Progenitor cell of endocrine pancreas (in vitro differentiated cells): ENCODE measurements at regions not wholly inside any gene's neighbourhood (a gene's known extent, or its start where the extent isn't known, plus 50 kb on each side); places are given as distances from the start of the nearest gene placed in this dataset.
A peak's percentile ranks its signal among the peaks of the same experiment; 100 is the strongest.

ENCODE experiments used
- DNase-seq: peaks from one replicate; pipeline ENCODE4 v3.0.0; 2021; ENCODE audit warnings: low spot score; ENCODE audit not compliant: unreplicated experiment
- H3K27ac Mint-ChIP-seq: 2 replicates; pipeline ENCODE4 v1.8.0; 2021; ENCODE audit warnings: mild to moderate bottlenecking, moderate library complexity, mixed read lengths
- H3K27me3 Mint-ChIP-seq: 2 replicates; pipeline ENCODE4 v1.8.0; 2021; ENCODE audit warnings: mixed read lengths
- H3K36me3 Mint-ChIP-seq: 2 replicates; pipeline ENCODE4 v1.8.0; 2022; ENCODE audit warnings: mixed read lengths; ENCODE audit not compliant: insufficient read depth
- H3K4me1 Mint-ChIP-seq: 2 replicates; pipeline ENCODE4 v1.8.0; 2021; ENCODE audit warnings: low read depth, mixed read lengths
- H3K4me3 Mint-ChIP-seq: 2 replicates; pipeline ENCODE4 v1.8.0; 2021; ENCODE audit warnings: low read depth, mild to moderate bottlenecking, moderate library complexity, mixed read lengths
- H3K9me3 Mint-ChIP-seq: 2 replicates; pipeline ENCODE4 v1.8.0; 2021; ENCODE audit warnings: low read depth, mixed read lengths
- CTCF ChIP-seq: fragments of 200-600 bp; sonication (generic); IDR thresholded peaks from one replicate; pipeline ENCODE4 v1.5.0; 2021; ENCODE audit warnings: antibody characterized with exemption, mild to moderate bottlenecking; ENCODE audit not compliant: unreplicated experiment

DNA sequence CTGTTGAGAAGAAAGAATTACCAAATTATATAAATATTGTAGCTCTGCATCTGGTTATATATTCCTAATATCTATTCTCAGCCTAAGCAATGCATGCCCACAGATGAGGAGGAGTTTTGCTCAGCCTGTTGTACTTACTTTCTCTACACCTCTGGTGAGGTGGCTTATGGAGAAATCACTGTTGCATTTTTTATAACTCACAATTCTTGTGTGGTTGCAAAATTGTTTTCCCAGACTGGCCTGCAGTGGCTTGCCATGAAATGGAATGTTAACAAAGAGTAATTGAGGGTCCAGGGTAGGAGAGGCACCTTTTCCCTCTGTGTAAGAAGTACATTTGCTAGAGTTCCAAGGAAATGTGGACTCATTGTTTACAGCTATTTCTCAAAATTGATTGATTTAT, 202.0 kb upstream of the SEMA3E start:
- Mint-ChIP-seq H3K36me3 (no peaks in the 10 kb centered on the region), H3K4me1 (peaks cover 22% of the 10 kb centered on the region), H3K27ac (no peak overlapping the region), H3K9me3 (no peaks in the 10 kb centered on the region), H3K4me3 (no peak overlapping the region), H3K27me3 (no peaks in the 10 kb centered on the region)
- DNase-seq: no peak
- no peak for TF ChIP-seq CTCF

DNA sequence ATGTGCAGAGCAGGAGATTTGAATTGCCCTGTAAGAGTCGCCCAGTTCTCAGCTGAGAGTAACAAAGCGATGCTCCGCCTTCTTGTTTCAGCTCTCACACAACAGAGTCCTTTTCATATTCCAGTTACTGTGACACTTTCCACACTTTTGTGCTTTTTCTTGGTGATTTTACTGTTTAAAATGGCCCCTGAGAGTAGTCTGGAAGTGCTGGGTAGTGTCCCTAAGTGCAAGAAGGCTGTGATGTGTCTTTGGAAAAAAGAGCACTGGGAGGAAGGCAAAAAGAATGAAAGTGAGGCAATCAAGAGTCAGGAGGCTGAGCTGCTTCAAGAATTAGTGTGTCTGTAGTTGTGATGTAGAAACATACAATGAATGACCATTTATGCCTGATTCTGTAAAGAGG, 201.2 kb upstream of the SEMA3E start:
- H3K27ac Mint-ChIP-seq: peak overlapping the region; percentile 46
- peaks cover 22% of the 10 kb centered on the region for H3K4me1 Mint-ChIP-seq

DNA sequence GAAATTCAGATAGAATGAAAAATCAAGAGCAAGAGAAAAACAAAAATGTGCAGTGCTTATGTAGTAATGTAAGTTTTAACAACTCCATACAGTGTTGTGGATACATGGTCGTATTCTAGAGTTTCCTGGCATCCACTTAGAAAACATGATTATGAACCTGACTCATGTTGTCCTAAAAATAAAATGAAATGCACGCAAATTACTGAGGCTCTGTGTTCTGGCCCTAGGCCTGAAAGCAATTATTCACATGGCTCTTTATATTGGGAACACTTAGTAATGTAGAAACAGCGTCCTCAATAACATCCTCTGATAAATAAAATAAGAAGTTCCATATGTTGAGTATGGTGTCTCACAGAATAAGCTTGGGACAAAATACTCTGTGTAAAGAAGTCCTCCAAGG, 200.2 kb upstream of the SEMA3E start:
- no peaks in the 10 kb centered on the region for H3K36me3 Mint-ChIP-seq
- H3K27me3 Mint-ChIP-seq: no peaks in the 10 kb centered on the region
- H3K4me1 Mint-ChIP-seq: peaks cover 22% of the 10 kb centered on the region
- no peak overlapping the region for H3K4me3 Mint-ChIP-seq
- DNase-seq: no peak
- no peak overlapping the region for H3K27ac Mint-ChIP-seq
- H3K9me3 Mint-ChIP-seq: peaks cover 9% of the 10 kb centered on the region
- no peak for TF ChIP-seq CTCF

More for the DNA sequence above, 201.2 kb upstream of the SEMA3E start:
- H3K9me3 Mint-ChIP-seq: peaks cover 5% of the 10 kb centered on the region
- no peak for TF ChIP-seq CTCF
- no peak overlapping the region for H3K4me3 Mint-ChIP-seq
- DNase-seq: no peak
- no peaks in the 10 kb centered on the region for H3K36me3 Mint-ChIP-seq
- no peaks in the 10 kb centered on the region for H3K27me3 Mint-ChIP-seq

DNA sequence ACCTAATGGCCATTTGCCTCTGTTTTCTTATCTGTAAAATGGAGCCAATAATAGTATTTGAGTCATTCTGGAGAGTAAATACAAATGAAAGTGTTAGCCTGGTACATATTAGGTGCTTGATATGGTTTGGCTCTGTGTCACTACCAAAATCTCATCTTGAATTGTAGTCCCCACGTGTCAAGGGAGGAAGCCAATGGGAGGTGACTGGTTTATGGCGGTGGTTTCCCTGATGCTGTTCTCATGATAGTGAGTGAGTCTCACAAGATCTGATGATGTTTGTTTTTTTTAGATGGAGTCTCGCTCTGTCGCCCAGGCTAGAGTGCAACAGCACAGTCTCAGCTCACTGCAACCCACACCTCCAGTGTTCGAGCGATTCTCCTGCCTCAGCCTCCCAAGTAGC, 194.0 kb upstream of the SEMA3E start:
- Mint-ChIP-seq H3K27ac (no peak overlapping the region), H3K36me3 (no peaks in the 10 kb centered on the region)

DNA sequence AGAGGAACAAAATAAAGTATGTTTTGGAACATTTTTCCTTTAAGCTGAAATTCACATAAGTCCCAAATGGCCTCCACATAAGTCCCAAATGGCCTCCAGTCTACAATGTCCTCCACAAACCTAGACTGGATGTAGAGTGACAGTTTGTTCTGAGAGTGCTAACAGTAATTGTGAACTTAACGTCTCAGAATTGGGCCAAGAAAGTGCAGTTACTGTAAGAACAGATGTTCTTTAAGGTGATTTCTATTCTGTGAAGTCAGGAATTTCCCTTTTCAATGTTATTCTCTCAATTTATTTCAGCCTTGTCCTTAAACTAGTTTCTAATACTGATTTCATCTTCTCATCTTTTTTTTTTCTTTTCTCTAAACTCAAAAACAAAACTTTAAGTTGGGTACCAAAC, 188.7 kb upstream of the SEMA3E start:
- no peaks in the 10 kb centered on the region for H3K36me3 Mint-ChIP-seq
- TF ChIP-seq CTCF: no peak
- no peaks in the 10 kb centered on the region for H3K27me3 Mint-ChIP-seq
- no peaks in the 10 kb centered on the region for H3K4me1 Mint-ChIP-seq
- no peak overlapping the region for H3K4me3 Mint-ChIP-seq
- DNase-seq: no peak
- H3K27ac Mint-ChIP-seq: no peak overlapping the region
- H3K9me3 Mint-ChIP-seq: no peaks in the 10 kb centered on the region

More for the DNA sequence above, 194.0 kb upstream of the SEMA3E start:
- Mint-ChIP-seq H3K4me3 (no peak overlapping the region), H3K4me1 (no peaks in the 10 kb centered on the region), H3K27me3 (no peaks in the 10 kb centered on the region), H3K9me3 (peaks cover 9% of the 10 kb centered on the region)
- no peak for TF ChIP-seq CTCF
- DNase-seq: no peak
